Hepatocyte (in vitro differentiated cells): ENCODE measurements at regions not wholly inside any gene's neighbourhood (a gene's known extent, or its start where the extent isn't known, plus 50 kb on each side); places are given as distances from the start of the nearest gene placed in this dataset.

Source experiments
- DNase-seq: peaks from one replicate; pipeline ENCODE4 v3.0.0-alpha.2; 2016; ENCODE audit warnings: low spot score
- H2AFZ ChIP-seq: fragments of 200-600 bp; sonication (generic); 2 replicates; pipeline ENCODE4 v1.6.0; 2016; ENCODE audit warnings: antibody characterized with exemption, mild to moderate bottlenecking
- H3K27ac ChIP-seq: fragments of 200-600 bp; sonication (generic); 2 replicates; pipeline ENCODE4 v1.5.1; 2016; ENCODE audit warnings: mild to moderate bottlenecking
- H3K27me3 ChIP-seq: fragments of 200-600 bp; sonication (generic); 2 replicates; pipeline ENCODE4 v1.6.1; 2016
- H3K36me3 ChIP-seq: fragments of 200-600 bp; sonication (generic); replicated peaks from 2 replicates; pipeline ENCODE4 v1.5.1; 2016; ENCODE audit warnings: low read depth; ENCODE audit not compliant: insufficient read depth
- H3K4me1 ChIP-seq: fragments of 200-600 bp; sonication (generic); 2 replicates; pipeline ENCODE4 v1.5.1; 2016; ENCODE audit warnings: mild to moderate bottlenecking, moderate library complexity; ENCODE audit not compliant: insufficient read depth
- H3K4me2 ChIP-seq: fragments of 200-600 bp; sonication (generic); 2 replicates; pipeline ENCODE4 v1.6.0; 2016
- H3K4me3 ChIP-seq: fragments of 200-600 bp; sonication (generic); 2 replicates; pipeline ENCODE4 v1.5.1; 2016; ENCODE audit warnings: mild to moderate bottlenecking
- H3K79me2 ChIP-seq: fragments of 200-600 bp; sonication (generic); 2 replicates; pipeline ENCODE4 v1.6.0; 2017; ENCODE audit warnings: mild to moderate bottlenecking
- H3K9me2 ChIP-seq: fragments of 200-600 bp; sonication (generic); replicated peaks from 2 replicates; pipeline ENCODE4 v1.6.0; 2017; ENCODE audit warnings: mild to moderate bottlenecking; ENCODE audit not compliant: insufficient read depth
- H3K9me3 ChIP-seq: fragments of 200-600 bp; sonication (generic); 2 replicates; pipeline ENCODE4 v1.5.1; 2016; ENCODE audit warnings: low read depth, mild to moderate bottlenecking
- H4K20me1 ChIP-seq: fragments of 200-600 bp; sonication (generic); 2 replicates; pipeline ENCODE4 v1.6.0; 2016; ENCODE audit warnings: mild to moderate bottlenecking; ENCODE audit not compliant: insufficient read depth, poor library complexity, severe bottlenecking
- CTCF ChIP-seq: fragments of 200-600 bp; sonication (generic); IDR thresholded peaks from 2 replicates; pipeline ENCODE4 v1.5.1; 2016; ENCODE audit warnings: antibody characterized with exemption, mild to moderate bottlenecking; ENCODE audit not compliant: poor library complexity
- EZH2 ChIP-seq: fragments of 200-600 bp; sonication (generic); IDR thresholded peaks from 2 replicates; pipeline ENCODE4 v1.6.1; 2016; ENCODE audit warnings: antibody characterized with exemption, mild to moderate bottlenecking, borderline replicate concordance
- EZH2phosphoT487 ChIP-seq: fragments of 200-600 bp; sonication (generic); IDR thresholded peaks from one replicate; pipeline ENCODE4 v1.6.1; 2018; ENCODE audit warnings: antibody characterized with exemption, mild to moderate bottlenecking, low read depth, moderate library complexity; ENCODE audit not compliant: unreplicated experiment, severe bottlenecking
- WGBS: methylation state at CpG from one replicate; pipeline ENCODE4 v1.1.6; 2016; ENCODE audit warnings: low lambda C conversion rate; ENCODE audit errors: missing lambda C conversion rate; 5-methylcytosine and 5-hydroxymethylcytosine counted together

- no peak overlapping the region for H3K27ac ChIP-seq
- H3K9me2 ChIP-seq, result no peaks in the 10 kb centered on the region
- peaks cover 4% of the 10 kb centered on the region for H3K27me3 ChIP-seq
- no peaks in the 10 kb centered on the region for H3K4me1 ChIP-seq
- TF ChIP-seq CTCF (no peak), EZH2 (no peak), EZH2phosphoT487 (no peak)
- H3K36me3 ChIP-seq, result no peaks in the 10 kb centered on the region
- H3K4me2 ChIP-seq, result no peak overlapping the region
- H2AFZ ChIP-seq, result no peak overlapping the region
- WGBS, result 93% methylated on average over 18 of the region's 18 CpGs
- H3K9me3 ChIP-seq, result no peaks in the 10 kb centered on the region
- no peak for DNase-seq
- no peaks in the 10 kb centered on the region for H3K79me2 ChIP-seq
- no peak overlapping the region for H3K4me3 ChIP-seq
- H4K20me1 ChIP-seq, result no peaks in the 10 kb centered on the region
Observed at GRCh38 chr5:3181671-3182070, 414.0 kb upstream of the IRX1 start.

- Histone ChIP-seq H3K36me3 (no peaks in the 10 kb centered on the region), H3K9me2 (no peaks in the 10 kb centered on the region), H3K79me2 (no peaks in the 10 kb centered on the region), H3K9me3 (no peaks in the 10 kb centered on the region), H2AFZ (no peak overlapping the region), H3K27me3 (peaks cover 4% of the 10 kb centered on the region), H3K27ac (no peak overlapping the region), H3K4me2 (no peak overlapping the region), H3K4me3 (no peak overlapping the region), H3K4me1 (no peaks in the 10 kb centered on the region), H4K20me1 (no peaks in the 10 kb centered on the region)
- no peak for DNase-seq
- no peak for TF ChIP-seq EZH2
- no peak for TF ChIP-seq CTCF
- TF ChIP-seq EZH2phosphoT487, result no peak
- WGBS, result 94% methylated on average over 20 of the region's 20 CpGs
Observed at GRCh38 chr5:3180636-3181035, 415.0 kb upstream of the IRX1 start.

GRCh38 chr5:3179220-3179619 is 416.4 kb upstream of the IRX1 start:
- Histone ChIP-seq H2AFZ (no peak overlapping the region), H3K36me3 (no peaks in the 10 kb centered on the region), H3K9me3 (no peaks in the 10 kb centered on the region), H3K79me2 (no peaks in the 10 kb centered on the region), H3K27ac (no peak overlapping the region), H4K20me1 (no peaks in the 10 kb centered on the region), H3K4me2 (no peak overlapping the region), H3K4me3 (no peak overlapping the region), H3K9me2 (no peaks in the 10 kb centered on the region), H3K27me3 (peaks cover 4% of the 10 kb centered on the region), H3K4me1 (no peaks in the 10 kb centered on the region)
- 65% methylated on average over 5 of the region's 5 CpGs for WGBS
- DNase-seq, result no peak
- TF ChIP-seq EZH2, result no peak
- TF ChIP-seq EZH2phosphoT487, result no peak
- TF ChIP-seq CTCF, result no peak

- 94% methylated on average over 15 of the region's 15 CpGs for whole genome bisulfite sequencing
- H3K79me2 ChIP-seq, result no peaks in the 10 kb centered on the region
- no peak for DNase-seq
- H3K36me3 ChIP-seq, result no peaks in the 10 kb centered on the region
- peaks cover 4% of the 10 kb centered on the region for H3K27me3 ChIP-seq
- no peak overlapping the region for H3K4me2 ChIP-seq
- H4K20me1 ChIP-seq, result no peaks in the 10 kb centered on the region
- H2AFZ ChIP-seq, result no peak overlapping the region
- no peaks in the 10 kb centered on the region for H3K9me2 ChIP-seq
- no peak for TF ChIP-seq CTCF
- no peak for TF ChIP-seq EZH2phosphoT487
- no peak for TF ChIP-seq EZH2
- no peaks in the 10 kb centered on the region for H3K9me3 ChIP-seq
- H3K27ac ChIP-seq, result no peak overlapping the region
- H3K4me1 ChIP-seq, result no peaks in the 10 kb centered on the region
- no peak overlapping the region for H3K4me3 ChIP-seq
Observed at GRCh38 chr5:3177338-3177737, 418.3 kb upstream of the IRX1 start.
